Stimulated activated CD8-positive, alpha-beta memory T cell treated with anti-CD3 and anti-CD28 coated beads, Interleukin-4, amount 100 ng/mL, for 4 hours (primary cell): ENCODE measurements at regions not wholly inside any gene's neighbourhood (a gene's known extent, or its start where the extent isn't known, plus 50 kb on each side); places are given as distances from the start of the nearest gene placed in this dataset.
"Not testable (repeated sequence)": the region's sequence is repeated elsewhere in the genome, so short reads cannot be mapped to it uniquely, and the experiment has no call there.

Source experiments
- DNase-seq, 2 donors: peaks; one replicate each; pipeline ENCODE4 v3.0.0-alpha.2; 2020; ENCODE audit warnings: low read depth in 2 of 2, low spot score in 1 of 2

- DNase-seq: not testable (repeated sequence)
Measured at GRCh38 chr14:105911848-105912292, 385.5 kb downstream of the TMEM121 start.

- DNase-seq: no peak
Measured at GRCh38 chr14:105912641-105913180, 386.3 kb downstream of the TMEM121 start.

GRCh38 chr14:105913221-105913620 is 386.8 kb downstream of the TMEM121 start:
- DNase-seq: no peak

GRCh38 chr14:105913861-105914260 is 387.5 kb downstream of the TMEM121 start:
- no peak for DNase-seq

GRCh38 chr14:105914281-105914680 is 387.9 kb downstream of the TMEM121 start:
- DNase-seq: not testable (repeated sequence)

- DNase-seq: no peak
Measured at GRCh38 chr14:105914738-105915385, 388.5 kb downstream of the TMEM121 start.

GRCh38 chr14:105915546-105915945 is 389.2 kb downstream of the TMEM121 start:
- DNase-seq: not testable (repeated sequence)

GRCh38 chr14:105917136-105917932 is 391.0 kb downstream of the TMEM121 start:
- DNase-seq: not testable (repeated sequence)

- DNase-seq: no peak
Measured at GRCh38 chr14:105917933-105918436, 391.6 kb downstream of the TMEM121 start.

GRCh38 chr14:105918496-105919262 is 392.3 kb downstream of the TMEM121 start:
- DNase-seq: no peak

GRCh38 chr14:105919458-105920150 is 393.2 kb downstream of the TMEM121 start:
- DNase-seq: no peak

- DNase-seq: not testable (repeated sequence)
Measured at GRCh38 chr14:105920151-105920700, 393.8 kb downstream of the TMEM121 start.

GRCh38 chr14:105920803-105921755 is 394.7 kb downstream of the TMEM121 start:
- not testable (repeated sequence) for DNase-seq

GRCh38 chr14:105921781-105922180 is 395.4 kb downstream of the TMEM121 start:
- not testable (repeated sequence) for DNase-seq

GRCh38 chr14:105923520-105924191 is 397.3 kb downstream of the TMEM121 start:
- DNase-seq: not testable (repeated sequence)

- DNase-seq: no peak
Measured at GRCh38 chr14:105924951-105925591, 398.7 kb downstream of the TMEM121 start.

GRCh38 chr14:105925615-105926372 is 399.4 kb downstream of the TMEM121 start:
- DNase-seq: no peak
